Neural crest cell (in vitro differentiated cells): ENCODE measurements at regions not wholly inside any gene's neighbourhood (a gene's known extent, or its start where the extent isn't known, plus 50 kb on each side); places are given as distances from the start of the nearest gene placed in this dataset.

Experiments used
- DNase-seq: peaks from one replicate; pipeline ENCODE4 v3.0.0; 2021; ENCODE audit warnings: low read depth, mixed read lengths, low spot score
- H3K27ac Mint-ChIP-seq: one replicate; pipeline ENCODE4 v1.8.0; 2021; ENCODE audit warnings: mild to moderate bottlenecking, mixed read lengths; ENCODE audit not compliant: unreplicated experiment
- H3K27me3 Mint-ChIP-seq: 2 replicates; pipeline ENCODE4 v1.8.0; 2021; ENCODE audit warnings: low read depth, mild to moderate bottlenecking, mixed read lengths
- H3K36me3 Mint-ChIP-seq: 2 replicates; pipeline ENCODE4 v1.8.0; 2021; ENCODE audit warnings: low read depth, mild to moderate bottlenecking, mixed read lengths
- H3K4me1 Mint-ChIP-seq: 2 replicates; pipeline ENCODE4 v1.8.0; 2021; ENCODE audit warnings: mixed read lengths
- H3K4me3 Mint-ChIP-seq: one replicate; pipeline ENCODE4 v1.8.0; 2021; ENCODE audit warnings: mild to moderate bottlenecking, mixed read lengths
- H3K9me3 Mint-ChIP-seq: 2 replicates; pipeline ENCODE4 v1.8.0; 2021; ENCODE audit warnings: mixed read lengths
- TF ChIP-seq, protein P1 (sequence below): fragments of 200-600 bp; sonication (generic); conservative IDR thresholded peaks from 2 replicates; pipeline ENCODE4 v1.5.0; 2021; ENCODE audit warnings: antibody characterized with exemption, mild to moderate bottlenecking

DNA sequence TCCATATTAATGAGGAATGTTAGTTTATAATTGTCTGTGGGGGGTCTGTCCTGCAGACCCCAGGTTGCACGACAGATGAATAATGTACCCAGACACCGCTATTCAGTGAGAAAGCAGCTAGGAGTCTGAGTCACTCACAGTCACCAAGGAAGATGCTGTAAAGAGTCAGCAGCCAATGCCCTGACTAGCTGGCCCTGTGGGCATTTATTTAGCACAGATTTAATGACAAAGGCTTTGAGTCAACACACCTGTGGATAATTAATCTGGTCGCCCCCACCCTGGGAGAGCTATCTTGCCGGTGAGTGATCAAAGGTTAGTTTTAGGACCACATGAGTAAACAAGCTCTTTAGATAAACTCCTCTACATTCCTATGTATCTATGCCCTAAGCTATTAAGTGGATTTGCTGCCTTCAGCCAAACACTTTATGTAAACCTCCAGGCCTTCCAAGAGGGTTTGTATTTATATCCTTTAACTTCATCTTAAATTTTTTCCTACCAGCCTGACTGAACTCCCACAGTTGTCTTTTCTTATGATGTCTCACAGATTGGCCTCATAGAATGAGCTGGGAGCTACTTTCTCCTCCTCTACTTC is 180.0 kb upstream of the ADCY1 start:
- peaks cover 6% of the 10 kb centered on the region for H3K27me3 Mint-ChIP-seq
- DNase-seq, result no peak
- peaks cover 5% of the 10 kb centered on the region for H3K36me3 Mint-ChIP-seq
- H3K4me1 Mint-ChIP-seq, result peaks cover 8% of the 10 kb centered on the region
- no peak overlapping the region for H3K27ac Mint-ChIP-seq
- no peak overlapping the region for H3K4me3 Mint-ChIP-seq
- H3K9me3 Mint-ChIP-seq, result peaks cover 14% of the 10 kb centered on the region
- TF ChIP-seq, protein P1, sequence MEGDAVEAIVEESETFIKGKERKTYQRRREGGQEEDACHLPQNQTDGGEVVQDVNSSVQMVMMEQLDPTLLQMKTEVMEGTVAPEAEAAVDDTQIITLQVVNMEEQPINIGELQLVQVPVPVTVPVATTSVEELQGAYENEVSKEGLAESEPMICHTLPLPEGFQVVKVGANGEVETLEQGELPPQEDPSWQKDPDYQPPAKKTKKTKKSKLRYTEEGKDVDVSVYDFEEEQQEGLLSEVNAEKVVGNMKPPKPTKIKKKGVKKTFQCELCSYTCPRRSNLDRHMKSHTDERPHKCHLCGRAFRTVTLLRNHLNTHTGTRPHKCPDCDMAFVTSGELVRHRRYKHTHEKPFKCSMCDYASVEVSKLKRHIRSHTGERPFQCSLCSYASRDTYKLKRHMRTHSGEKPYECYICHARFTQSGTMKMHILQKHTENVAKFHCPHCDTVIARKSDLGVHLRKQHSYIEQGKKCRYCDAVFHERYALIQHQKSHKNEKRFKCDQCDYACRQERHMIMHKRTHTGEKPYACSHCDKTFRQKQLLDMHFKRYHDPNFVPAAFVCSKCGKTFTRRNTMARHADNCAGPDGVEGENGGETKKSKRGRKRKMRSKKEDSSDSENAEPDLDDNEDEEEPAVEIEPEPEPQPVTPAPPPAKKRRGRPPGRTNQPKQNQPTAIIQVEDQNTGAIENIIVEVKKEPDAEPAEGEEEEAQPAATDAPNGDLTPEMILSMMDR, result no peak

DNA sequence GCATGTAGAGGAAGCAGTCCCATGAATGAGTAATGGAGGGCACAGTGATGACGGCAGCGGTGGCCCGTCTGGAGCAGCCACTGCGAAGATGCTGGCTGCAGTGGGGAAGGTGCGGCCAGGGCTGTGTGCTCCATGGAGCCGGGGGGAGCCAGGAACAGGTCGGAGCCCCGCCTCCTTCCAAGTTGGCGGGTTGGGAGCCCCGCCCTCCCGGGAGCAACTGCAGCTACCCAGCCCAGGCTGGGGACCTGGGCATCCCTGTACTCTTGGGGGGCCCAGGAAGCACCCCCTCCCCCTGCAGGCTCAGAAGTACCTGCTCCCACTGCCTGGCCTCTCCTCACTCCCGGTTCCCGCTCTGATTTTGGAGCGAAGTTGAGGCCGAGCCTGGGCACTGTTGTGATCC is 175.1 kb upstream of the ADCY1 start:
- TF ChIP-seq, protein P1, result no peak
- Mint-ChIP-seq H3K27ac (no peak overlapping the region), H3K4me3 (no peak overlapping the region), H3K9me3 (peaks cover 15% of the 10 kb centered on the region), H3K27me3 (peaks cover 13% of the 10 kb centered on the region), H3K36me3 (peaks cover 3% of the 10 kb centered on the region), H3K4me1 (no peaks in the 10 kb centered on the region)
- DNase-seq, result no peak

DNA sequence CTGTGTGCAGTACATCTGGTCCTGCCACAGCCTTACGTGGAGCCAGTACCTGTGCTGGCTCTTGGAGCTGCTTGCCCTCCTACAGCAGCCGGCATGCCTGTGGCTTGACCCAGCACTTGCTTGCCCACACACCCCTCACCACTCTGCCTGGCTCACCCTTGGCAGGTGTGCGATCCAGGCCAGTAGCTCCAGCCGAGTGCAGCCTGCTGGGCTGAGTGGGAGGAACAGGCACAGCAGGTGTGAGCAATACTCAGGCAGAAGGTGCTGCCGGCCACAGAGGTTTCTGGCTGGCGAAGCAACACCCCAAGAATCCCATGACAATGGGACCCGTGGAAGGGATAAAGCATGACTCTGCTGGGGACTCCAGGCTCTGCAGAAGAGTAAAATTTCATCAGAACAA is 173.5 kb upstream of the ADCY1 start:
- H3K27ac Mint-ChIP-seq, result no peak overlapping the region
- TF ChIP-seq, protein P1, result no peak
- H3K9me3 Mint-ChIP-seq, result peaks cover 10% of the 10 kb centered on the region
- H3K4me1 Mint-ChIP-seq, result no peaks in the 10 kb centered on the region
- no peak overlapping the region for H3K4me3 Mint-ChIP-seq
- peaks cover 21% of the 10 kb centered on the region for H3K27me3 Mint-ChIP-seq
- H3K36me3 Mint-ChIP-seq, result no peaks in the 10 kb centered on the region
- DNase-seq, result no peak

DNA sequence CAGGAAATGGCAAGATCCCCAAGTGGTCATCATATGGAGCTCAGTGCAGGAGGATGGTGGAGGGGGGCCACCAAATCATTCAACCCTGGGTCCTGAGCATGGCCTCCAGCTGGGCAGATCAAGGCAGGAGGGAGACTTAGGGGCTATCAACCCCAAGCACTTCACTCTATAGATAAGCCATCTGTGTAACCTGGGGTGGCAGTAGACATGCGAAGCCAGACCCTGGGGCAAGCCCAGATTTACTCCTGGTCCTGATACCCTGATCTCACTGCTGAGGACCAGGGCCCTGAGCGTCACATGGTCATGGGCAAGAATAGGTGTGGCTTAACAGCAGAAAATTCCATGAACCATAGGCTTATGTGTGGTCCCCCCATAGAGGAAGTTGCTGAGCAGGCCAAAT is 173.0 kb upstream of the ADCY1 start:
- no peak overlapping the region for H3K4me3 Mint-ChIP-seq
- no peak for DNase-seq
- no peaks in the 10 kb centered on the region for H3K4me1 Mint-ChIP-seq
- H3K36me3 Mint-ChIP-seq, result no peaks in the 10 kb centered on the region
- H3K9me3 Mint-ChIP-seq, result peaks cover 10% of the 10 kb centered on the region
- H3K27me3 Mint-ChIP-seq, result peaks cover 21% of the 10 kb centered on the region
- TF ChIP-seq, protein P1, result no peak
- peak overlapping the region; percentile 12 for H3K27ac Mint-ChIP-seq

DNA sequence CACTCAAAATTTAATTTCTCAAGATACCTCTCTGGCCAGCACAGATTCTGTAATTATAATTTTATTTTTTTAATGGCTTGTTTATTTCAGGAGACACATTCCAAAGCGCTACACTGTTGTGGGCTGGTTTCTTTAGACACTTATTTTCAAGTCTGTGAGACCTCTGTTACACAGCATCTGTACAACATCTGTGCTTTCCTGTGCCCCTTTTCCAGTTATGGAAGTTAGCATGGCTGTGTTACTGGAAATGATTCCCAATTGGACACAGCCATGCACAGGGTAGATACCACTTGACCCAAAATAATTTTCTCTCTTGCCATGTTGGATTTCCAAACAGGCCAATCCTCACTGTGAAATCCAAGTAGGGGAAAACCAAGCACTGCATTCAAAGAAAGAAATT is 172.3 kb upstream of the ADCY1 start:
- peaks cover 25% of the 10 kb centered on the region for H3K27me3 Mint-ChIP-seq
- TF ChIP-seq, protein P1, result no peak
- no peak overlapping the region for H3K27ac Mint-ChIP-seq
- peaks cover 7% of the 10 kb centered on the region for H3K9me3 Mint-ChIP-seq
- no peaks in the 10 kb centered on the region for H3K4me1 Mint-ChIP-seq
- no peak for DNase-seq
- no peaks in the 10 kb centered on the region for H3K36me3 Mint-ChIP-seq
- H3K4me3 Mint-ChIP-seq, result no peak overlapping the region
